ENCODE measurements at regions not wholly inside any gene's neighbourhood (a gene's known extent, or its start where the extent isn't known, plus 50 kb on each side); places are given as distances from the start of the nearest gene placed in this dataset.

DNA sequence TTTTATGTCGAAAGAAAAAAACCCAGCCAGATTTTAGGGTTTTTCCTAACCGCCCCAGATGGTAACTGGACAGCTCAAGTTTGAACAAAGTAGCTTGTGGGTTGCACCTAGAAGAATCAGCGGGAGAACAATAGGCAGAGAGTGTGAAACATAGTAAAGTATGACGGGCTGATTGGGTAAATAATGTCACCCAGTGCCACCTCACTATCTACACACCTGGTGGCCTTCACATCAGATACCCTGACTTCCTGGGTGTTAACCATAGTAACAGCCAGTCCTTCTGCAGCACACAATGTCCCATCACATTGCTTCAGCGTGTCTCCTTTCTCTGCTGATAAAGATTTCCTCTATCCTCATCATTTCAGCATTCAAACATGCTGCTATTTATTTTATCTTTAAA, 159.1 kb upstream of the HS3ST1 start:
- Histone ChIP-seq H3K9me3 (ENCODE audit: control insufficient read depth, low read length) (no peaks in the 10 kb centered on the region), H3K36me3 (ENCODE audit: control insufficient read depth, insufficient read depth, low read length) (no peaks in the 10 kb centered on the region), H3K4me1 (ENCODE audit: control insufficient read depth, insufficient read depth, low read length, poor library complexity, severe bottlenecking) (peaks cover 6% of the 10 kb centered on the region), H3K27ac (ENCODE audit: low read depth, low read length, severe bottlenecking) (no peak overlapping the region), H3K4me3 (ENCODE audit: extremely low read depth, insufficient read depth, low read length, poor library complexity, severe bottlenecking) (no peak overlapping the region)
- 93 to 100% methylated on average over 3 of the region's 5 CpGs for WGBS, 2 experiments (ENCODE audit: insufficient coverage in 2 of 2)

DNA sequence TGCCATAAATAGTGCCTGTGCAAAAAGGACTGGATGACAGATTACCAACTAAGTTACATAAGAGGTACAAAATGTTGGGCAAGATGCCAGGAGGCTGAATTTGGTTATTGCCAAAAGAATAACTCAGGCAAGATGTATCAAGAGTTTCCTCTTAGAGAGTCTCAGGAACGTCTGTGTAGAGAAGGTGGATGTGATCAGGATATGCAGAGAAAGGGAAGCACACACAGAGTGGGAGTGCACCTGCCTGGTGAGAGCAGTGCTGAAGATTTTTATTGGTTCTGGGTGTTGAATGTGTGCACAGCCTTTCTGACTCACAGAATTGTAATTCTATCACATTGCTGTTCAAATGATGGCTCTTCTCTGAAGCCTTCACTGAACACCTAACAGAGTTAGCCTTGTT, 156.8 kb upstream of the HS3ST1 start:
- Histone ChIP-seq H3K9me3 (ENCODE audit: control insufficient read depth, low read length) (no peaks in the 10 kb centered on the region), H3K27ac (ENCODE audit: low read depth, low read length, severe bottlenecking) (no peak overlapping the region), H3K4me3 (ENCODE audit: extremely low read depth, insufficient read depth, low read length, poor library complexity, severe bottlenecking) (no peak overlapping the region), H3K4me1 (ENCODE audit: control insufficient read depth, insufficient read depth, low read length, poor library complexity, severe bottlenecking) (peaks cover 6% of the 10 kb centered on the region), H3K36me3 (ENCODE audit: control insufficient read depth, insufficient read depth, low read length) (no peaks in the 10 kb centered on the region)
- WGBS, 2 experiments (ENCODE audit: insufficient coverage in 2 of 2), result 71% methylated on average over 1 of the region's 1 CpG; no CpG with 5 or more reads in 1 of the 2 experiments

DNA sequence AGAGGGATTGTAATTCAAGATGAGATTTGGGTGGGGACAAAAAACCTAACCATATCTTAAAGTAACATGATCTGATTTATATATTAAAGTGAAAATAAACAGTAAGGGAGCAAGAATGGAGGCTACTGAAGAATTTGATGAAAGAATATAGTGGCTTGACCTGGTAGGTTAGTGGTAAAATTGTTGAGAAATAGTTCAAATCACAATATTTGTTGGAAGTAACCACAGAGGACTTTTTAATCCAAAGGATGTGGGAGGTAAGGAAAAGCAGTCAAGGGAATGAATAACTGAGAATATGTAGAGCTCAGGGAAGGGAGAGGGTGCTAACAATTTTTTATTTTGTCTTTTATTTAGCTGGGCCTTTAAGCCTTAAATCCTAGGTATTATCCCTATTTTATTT, 139.8 kb upstream of the HS3ST1 start:
- H3K36me3 ChIP-seq (ENCODE audit: control insufficient read depth, insufficient read depth, low read length), result no peaks in the 10 kb centered on the region
- H3K27ac ChIP-seq (ENCODE audit: low read depth, low read length, severe bottlenecking), result no peak overlapping the region
- no peaks in the 10 kb centered on the region for H3K9me3 ChIP-seq (ENCODE audit: control insufficient read depth, low read length)
- no peaks in the 10 kb centered on the region for H3K4me1 ChIP-seq (ENCODE audit: control insufficient read depth, insufficient read depth, low read length, poor library complexity, severe bottlenecking)
- H3K4me3 ChIP-seq (ENCODE audit: extremely low read depth, insufficient read depth, low read length, poor library complexity, severe bottlenecking), result no peak overlapping the region

DNA sequence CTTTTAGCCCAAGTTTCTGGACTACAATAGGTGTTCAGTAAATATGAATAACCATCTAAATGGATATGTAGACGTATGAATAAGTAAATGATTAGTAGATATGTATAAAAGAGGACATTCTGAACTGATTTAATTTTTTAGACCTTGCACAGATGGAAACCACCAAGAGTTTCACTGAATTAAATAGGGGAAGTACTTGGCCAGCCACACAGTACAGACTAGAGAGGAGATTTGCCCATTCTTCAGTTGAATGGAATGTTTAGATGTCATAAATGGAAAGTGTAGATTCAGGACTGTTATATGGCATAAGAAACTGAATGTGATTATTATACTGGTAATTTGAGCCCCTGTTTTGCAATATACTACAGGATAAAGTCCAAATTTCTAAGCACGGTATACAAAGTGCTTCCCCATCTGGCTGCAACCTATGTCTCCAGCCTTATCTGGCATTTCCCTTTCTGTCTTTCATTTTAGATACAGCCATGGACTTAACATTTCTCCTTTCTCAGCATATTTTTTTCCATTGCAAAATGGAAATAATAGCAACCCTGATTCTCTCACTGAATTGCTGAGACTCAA, 137.8 kb upstream of the HS3ST1 start:
- WGBS, 2 experiments (ENCODE audit: insufficient coverage in 2 of 2), result 85 to 100% methylated on average over 1 of the region's 2 CpGs
- H3K4me1 ChIP-seq (ENCODE audit: control insufficient read depth, insufficient read depth, low read length, poor library complexity, severe bottlenecking), result no peaks in the 10 kb centered on the region

DNA sequence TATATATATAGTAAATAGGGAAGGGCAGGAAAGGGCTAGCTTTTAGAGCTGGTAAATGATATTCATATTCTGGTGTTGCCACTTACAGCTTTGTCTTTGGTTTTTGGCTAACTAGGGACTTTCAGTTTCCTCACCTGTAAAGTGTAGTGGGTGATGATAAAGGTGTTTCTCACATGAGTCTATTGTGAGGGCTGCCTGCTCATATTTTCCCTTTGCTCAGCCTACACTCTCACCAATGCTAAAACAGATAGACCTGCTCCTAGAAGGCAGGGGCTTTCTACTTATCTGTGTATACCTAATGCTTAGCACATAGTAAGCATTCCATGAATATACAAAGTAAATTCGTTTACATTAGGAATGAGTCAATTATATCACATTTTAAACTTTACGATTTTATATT, 137.2 kb upstream of the HS3ST1 start:
- H3K4me1 ChIP-seq (ENCODE audit: control insufficient read depth, insufficient read depth, low read length, poor library complexity, severe bottlenecking), result no peaks in the 10 kb centered on the region
- H3K27ac ChIP-seq (ENCODE audit: low read depth, low read length, severe bottlenecking), result no peak overlapping the region
- no CpG with 5 or more reads among the region's 2 CpGs for WGBS, 2 experiments (ENCODE audit: insufficient coverage in 2 of 2)
- no peaks in the 10 kb centered on the region for H3K9me3 ChIP-seq (ENCODE audit: control insufficient read depth, low read length)
- no peaks in the 10 kb centered on the region for H3K36me3 ChIP-seq (ENCODE audit: control insufficient read depth, insufficient read depth, low read length)
- H3K4me3 ChIP-seq (ENCODE audit: extremely low read depth, insufficient read depth, low read length, poor library complexity, severe bottlenecking), result no peak overlapping the region

More for the DNA sequence above, 137.8 kb upstream of the HS3ST1 start:
- no peaks in the 10 kb centered on the region for H3K36me3 ChIP-seq (ENCODE audit: control insufficient read depth, insufficient read depth, low read length)
- no peak overlapping the region for H3K27ac ChIP-seq (ENCODE audit: low read depth, low read length, severe bottlenecking)
- H3K9me3 ChIP-seq (ENCODE audit: control insufficient read depth, low read length), result no peaks in the 10 kb centered on the region
- no peak overlapping the region for H3K4me3 ChIP-seq (ENCODE audit: extremely low read depth, insufficient read depth, low read length, poor library complexity, severe bottlenecking)

DNA sequence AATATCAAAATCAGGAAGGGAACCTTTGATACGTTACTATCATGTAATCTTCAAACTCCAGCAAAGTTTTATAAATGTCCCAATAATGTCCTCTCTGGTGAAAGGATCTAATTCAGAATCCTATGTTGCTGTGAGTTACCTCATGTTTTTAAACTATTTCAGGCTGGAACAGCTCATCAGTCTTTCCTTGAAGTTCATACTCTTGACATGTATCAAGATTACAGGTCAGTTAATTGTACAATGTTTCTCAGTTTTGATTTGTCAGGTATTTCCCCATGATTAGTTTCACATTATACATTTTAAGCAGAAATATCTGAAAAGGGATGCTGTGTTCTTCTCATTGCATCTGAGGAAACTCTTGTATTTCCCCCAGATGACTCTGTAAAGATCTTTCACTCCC, 136.5 kb upstream of the HS3ST1 start:
- Histone ChIP-seq H3K27ac (ENCODE audit: low read depth, low read length, severe bottlenecking) (no peak overlapping the region), H3K36me3 (ENCODE audit: control insufficient read depth, insufficient read depth, low read length) (no peaks in the 10 kb centered on the region), H3K9me3 (ENCODE audit: control insufficient read depth, low read length) (no peaks in the 10 kb centered on the region), H3K4me3 (ENCODE audit: extremely low read depth, insufficient read depth, low read length, poor library complexity, severe bottlenecking) (no peak overlapping the region), H3K4me1 (ENCODE audit: control insufficient read depth, insufficient read depth, low read length, poor library complexity, severe bottlenecking) (no peaks in the 10 kb centered on the region)
- 80% methylated on average over 1 of the region's 1 CpG; no CpG with 5 or more reads in 1 of the 2 experiments for WGBS, 2 experiments (ENCODE audit: insufficient coverage in 2 of 2)

DNA sequence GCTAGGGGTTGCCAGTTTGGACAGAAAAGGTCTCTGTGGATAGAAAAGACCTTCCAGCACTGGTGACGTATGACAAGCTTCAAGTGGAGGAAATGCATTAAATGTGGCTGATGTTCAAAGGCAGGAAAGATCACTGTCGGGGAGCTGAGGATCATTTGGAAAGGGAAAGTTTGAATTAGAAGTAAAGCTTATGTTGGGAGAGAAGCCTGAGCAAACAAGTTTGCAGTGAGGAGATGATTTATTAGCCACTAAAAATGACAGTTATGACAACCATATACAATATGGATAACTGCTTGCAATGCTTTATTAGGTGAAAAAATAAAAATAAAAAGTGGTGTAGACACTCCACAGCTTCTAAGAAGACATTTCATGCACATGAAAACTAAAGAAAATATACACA, 135.3 kb upstream of the HS3ST1 start:
- H3K4me3 ChIP-seq (ENCODE audit: extremely low read depth, insufficient read depth, low read length, poor library complexity, severe bottlenecking), result no peak overlapping the region
- no peak overlapping the region for H3K27ac ChIP-seq (ENCODE audit: low read depth, low read length, severe bottlenecking)

DNA sequence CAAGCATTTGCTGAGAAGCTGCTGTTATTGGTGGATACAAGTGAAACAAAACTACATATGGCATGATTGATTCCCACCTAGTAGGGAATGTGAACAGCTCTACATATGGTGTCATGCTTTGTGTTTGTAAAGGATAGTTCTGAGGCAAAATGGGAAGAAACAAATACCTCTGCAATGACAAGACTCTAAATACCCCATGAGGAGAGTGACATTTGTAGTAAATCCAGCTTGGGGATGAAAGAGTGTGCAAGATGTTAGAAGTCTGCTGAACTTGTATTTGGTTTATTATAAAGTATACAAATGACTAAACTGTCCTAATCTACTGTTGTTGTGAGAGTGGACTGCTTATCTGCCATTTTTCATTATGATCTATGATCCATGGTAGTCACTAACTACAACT, 120.8 kb upstream of the HS3ST1 start:
- Histone ChIP-seq H3K4me3 (ENCODE audit: extremely low read depth, insufficient read depth, low read length, poor library complexity, severe bottlenecking) (no peak overlapping the region), H3K36me3 (ENCODE audit: control insufficient read depth, insufficient read depth, low read length) (no peaks in the 10 kb centered on the region), H3K4me1 (ENCODE audit: control insufficient read depth, insufficient read depth, low read length, poor library complexity, severe bottlenecking) (no peaks in the 10 kb centered on the region), H3K27ac (ENCODE audit: low read depth, low read length, severe bottlenecking) (no peak overlapping the region), H3K9me3 (ENCODE audit: control insufficient read depth, low read length) (peaks cover 3% of the 10 kb centered on the region)

More for the DNA sequence above, 135.3 kb upstream of the HS3ST1 start:
- no peaks in the 10 kb centered on the region for H3K4me1 ChIP-seq (ENCODE audit: control insufficient read depth, insufficient read depth, low read length, poor library complexity, severe bottlenecking)
- H3K36me3 ChIP-seq (ENCODE audit: control insufficient read depth, insufficient read depth, low read length), result no peaks in the 10 kb centered on the region
- no peaks in the 10 kb centered on the region for H3K9me3 ChIP-seq (ENCODE audit: control insufficient read depth, low read length)
- WGBS, 2 experiments (ENCODE audit: insufficient coverage in 2 of 2), result 100% methylated on average over 2 of the region's 2 CpGs

DNA sequence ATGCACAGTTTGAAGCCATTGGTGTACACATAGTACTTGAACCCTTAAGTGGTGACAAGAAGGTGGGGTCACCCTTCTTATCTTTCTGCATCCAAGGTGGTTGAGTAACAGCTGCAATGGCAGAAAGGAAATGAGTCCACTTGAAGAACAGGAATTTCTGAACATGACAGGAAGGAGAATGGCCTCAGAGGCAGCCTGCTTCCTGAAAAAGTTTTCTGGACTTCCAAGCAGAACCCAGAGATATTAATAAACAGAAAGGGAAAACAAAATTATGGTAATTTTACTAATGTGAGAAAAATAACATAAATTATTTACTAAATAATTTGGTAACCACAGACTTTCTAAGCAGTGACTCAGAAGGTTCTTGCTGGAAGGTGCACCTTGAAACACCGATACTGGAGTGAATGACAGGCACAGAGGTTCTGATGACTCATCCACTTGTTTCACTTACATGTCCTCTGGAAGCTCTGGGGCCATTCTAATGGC, 119.9 kb upstream of the HS3ST1 start:
- 86 to 90% methylated on average over 1 of the region's 1 CpG for WGBS, 2 experiments (ENCODE audit: insufficient coverage in 2 of 2)
- Histone ChIP-seq H3K4me3 (ENCODE audit: extremely low read depth, insufficient read depth, low read length, poor library complexity, severe bottlenecking) (no peak overlapping the region), H3K27ac (ENCODE audit: low read depth, low read length, severe bottlenecking) (no peak overlapping the region), H3K36me3 (ENCODE audit: control insufficient read depth, insufficient read depth, low read length) (no peaks in the 10 kb centered on the region), H3K4me1 (ENCODE audit: control insufficient read depth, insufficient read depth, low read length, poor library complexity, severe bottlenecking) (no peaks in the 10 kb centered on the region), H3K9me3 (ENCODE audit: control insufficient read depth, low read length) (peaks cover 3% of the 10 kb centered on the region)

DNA sequence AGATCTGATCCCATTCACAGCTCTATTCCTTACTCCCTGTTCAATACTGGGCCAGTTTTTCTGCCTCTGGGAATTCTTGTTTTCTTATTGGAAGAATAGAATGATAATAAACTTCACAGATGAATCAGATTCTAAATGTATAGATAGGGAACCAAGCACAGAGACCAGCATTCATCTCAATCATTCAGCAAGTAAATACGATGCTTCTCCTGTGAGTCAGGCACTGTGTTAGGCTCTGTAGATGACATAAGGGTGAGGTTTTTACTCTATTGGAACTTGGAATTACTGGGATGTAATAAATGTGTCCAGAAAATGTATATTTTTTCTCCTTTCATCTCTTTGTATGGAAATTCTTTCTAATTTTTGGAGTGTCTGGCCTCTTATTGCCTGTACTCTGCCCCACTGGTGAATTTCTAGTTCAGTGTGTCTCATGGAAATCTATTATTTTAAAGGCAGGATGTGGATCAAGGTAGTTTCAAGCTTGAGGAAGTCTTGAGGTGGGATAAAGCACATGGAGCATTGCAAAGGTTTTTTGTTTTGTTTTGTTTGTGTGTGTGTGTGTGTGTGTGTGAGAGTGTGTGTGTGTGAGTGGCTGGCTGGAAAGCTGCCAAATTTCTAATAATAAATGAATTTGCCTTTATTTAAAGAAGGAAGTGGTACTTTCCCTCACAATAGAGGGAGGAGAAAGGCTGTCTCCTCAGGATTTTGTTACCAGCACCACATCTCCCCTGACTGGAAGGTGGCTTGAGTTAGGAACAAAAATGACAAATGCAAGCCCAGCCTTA, 117.9 kb upstream of the HS3ST1 start:
- Histone ChIP-seq H3K27ac (ENCODE audit: low read depth, low read length, severe bottlenecking) (no peak overlapping the region), H3K4me1 (ENCODE audit: control insufficient read depth, insufficient read depth, low read length, poor library complexity, severe bottlenecking) (no peaks in the 10 kb centered on the region), H3K36me3 (ENCODE audit: control insufficient read depth, insufficient read depth, low read length) (no peaks in the 10 kb centered on the region), H3K4me3 (ENCODE audit: extremely low read depth, insufficient read depth, low read length, poor library complexity, severe bottlenecking) (no peak overlapping the region), H3K9me3 (ENCODE audit: control insufficient read depth, low read length) (peaks cover 3% of the 10 kb centered on the region)
- WGBS, 2 experiments (ENCODE audit: insufficient coverage in 2 of 2), result no CpG with 5 or more reads among the region's 1 CpG

DNA sequence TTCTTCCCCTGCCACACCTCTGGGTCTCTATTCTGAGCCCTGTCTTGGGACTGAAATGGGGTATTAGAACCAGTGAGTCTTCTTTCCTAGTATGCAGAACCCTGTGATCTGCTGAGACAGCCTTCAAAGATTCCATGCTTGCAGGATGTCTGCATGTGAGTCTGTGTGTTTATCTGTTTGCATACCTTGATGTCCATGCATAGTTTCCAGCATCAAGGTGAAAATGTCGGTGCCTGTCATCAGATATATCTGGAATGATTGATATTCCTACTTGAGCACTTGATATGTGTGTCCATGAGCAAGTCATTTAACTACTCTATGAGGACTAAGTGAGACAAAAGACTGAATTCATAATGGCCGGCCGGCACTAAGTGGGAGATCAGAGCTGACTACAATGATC, 117.0 kb upstream of the HS3ST1 start:
- WGBS, 2 experiments (ENCODE audit: insufficient coverage in 2 of 2), result 100% methylated on average over 1 of the region's 3 CpGs; no CpG with 5 or more reads in 1 of the 2 experiments
- Histone ChIP-seq H3K9me3 (ENCODE audit: control insufficient read depth, low read length) (no peaks in the 10 kb centered on the region), H3K36me3 (ENCODE audit: control insufficient read depth, insufficient read depth, low read length) (no peaks in the 10 kb centered on the region), H3K4me3 (ENCODE audit: extremely low read depth, insufficient read depth, low read length, poor library complexity, severe bottlenecking) (no peak overlapping the region), H3K4me1 (ENCODE audit: control insufficient read depth, insufficient read depth, low read length, poor library complexity, severe bottlenecking) (no peaks in the 10 kb centered on the region), H3K27ac (ENCODE audit: low read depth, low read length, severe bottlenecking) (no peak overlapping the region)
